Right lobe of liver (tissue), 6 donors: ENCODE measurements at regions not wholly inside any gene's neighbourhood (a gene's known extent, or its start where the extent isn't known, plus 50 kb on each side); places are given as distances from the start of the nearest gene placed in this dataset.

ENCODE experiments used
- ATAC-seq, 4 donors: fragments of 200-7000 bp; cut with Tn5 transposase; one replicate each; pipeline ENCODE4 v1.9.1; 2020; ENCODE audit warnings: mild to moderate bottlenecking in 4 of 4, moderate library complexity in 4 of 4
- DNase-seq, 3 donors: peaks; one replicate each; pipeline ENCODE4 v3.0.0-alpha.2; 2020
- H3K27ac ChIP-seq, 3 donors: fragments of 200-600 bp; one replicate each; pipeline ENCODE4 v1.8.0; 2022
- H3K27me3 ChIP-seq, 2 donors: fragments of 200-600 bp; one replicate each; pipeline ENCODE4 v1.8.0; 2022
- H3K36me3 ChIP-seq, 4 donors: fragments of 200-600 bp; sonication (generic) in 1 of 4; one replicate each; pipeline versions ENCODE4 v1.5.1 to v1.8.0; 2017 to 2022; ENCODE audit warnings: control low read depth in 1 of 4
- H3K4me1 ChIP-seq, 4 donors: fragments of 200-600 bp; sonication (generic) in 1 of 4; one replicate each; pipeline versions ENCODE4 v1.5.1 to v1.8.0; 2017 to 2022; ENCODE audit warnings: control low read depth in 1 of 4
- H3K4me3 ChIP-seq, 3 donors: fragments of 200-600 bp; one replicate each; pipeline ENCODE4 v1.8.0; 2022
- H3K9me3 ChIP-seq, 4 donors: fragments of 200-600 bp; sonication (generic) in 1 of 4; one replicate each; pipeline versions ENCODE4 v1.5.1 to v1.8.0; 2017 to 2022; ENCODE audit warnings: control low read depth in 1 of 4
- POLR2A ChIP-seq: fragments of 450-650 bp; IDR thresholded peaks from one replicate; pipeline ENCODE4 v1.6.1; 2017; ENCODE audit warnings: antibody characterized with exemption, mild to moderate bottlenecking
- WGBS: methylation state at CpG from one replicate; pipeline ENCODE4 v1.1.6; 2018; ENCODE audit warnings: low coverage, low lambda C conversion rate; ENCODE audit not compliant: insufficient coverage; ENCODE audit errors: missing lambda C conversion rate; 5-methylcytosine and 5-hydroxymethylcytosine counted together
- intact Hi-C, 2 donors: fragments of 100-400 bp; cut with DNase I; formaldehyde crosslinking; loops; one replicate each; pipeline versions ENCODE4 v1.11.2 to v1.14.1; 2022
- TF ChIP-seq, protein P1 (sequence below), 4 donors: fragments of 200-600 bp in 3 of 4; fragments of 450-650 bp in 1 of 4; IDR thresholded peaks; one replicate each; pipeline versions ENCODE4 v1.5.1 to v1.8.0; 2016 to 2022; ENCODE audit warnings: antibody characterized with exemption in 4 of 4, mild to moderate bottlenecking in 2 of 4
- donor health status: DM: no; HTN: yes; CAD: no.
- donor health status: DM: no; HTN: no; CAD: no.
- donor health status: DM: no; HTN: no; CAD: no.
- donor health status: DM: no; HTN: yes; CAD: no.
- donor health status: DM: no; HTN: yes; CAD: no.

DNA sequence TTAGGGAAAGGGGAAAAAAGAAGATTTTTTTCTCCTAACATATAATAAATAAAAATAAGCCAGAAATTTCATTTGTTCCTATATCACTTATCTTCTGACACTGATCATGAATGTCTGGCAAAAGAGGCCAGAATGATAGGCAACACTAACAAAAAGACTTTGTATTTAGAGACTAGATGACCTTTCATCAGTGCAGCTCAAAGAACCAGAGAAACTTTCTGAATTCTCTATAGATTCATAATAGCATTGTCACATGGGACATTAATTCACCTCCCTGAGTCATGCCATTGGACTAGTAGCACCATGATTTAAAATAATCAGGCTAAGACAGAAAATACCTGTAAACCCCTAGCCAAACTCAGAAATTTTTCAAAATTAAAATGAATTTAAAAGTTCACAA, 95.4 kb upstream of the CCDC28A start:
- H3K9me3 ChIP-seq, result no peaks in the 10 kb centered on the region
- H3K27ac ChIP-seq, result no peak overlapping the region
- H3K27me3 ChIP-seq, result no peaks in the 10 kb centered on the region
- H3K4me3 ChIP-seq, result no peak overlapping the region
- H3K4me1 ChIP-seq, result peaks cover 0 to 3% (median 0%) of the 10 kb centered on the region in 4 donors
- no peak for DNase-seq
- intact Hi-C loops, result no loop called here
- TF ChIP-seq POLR2A, result no peak
- TF ChIP-seq, protein P1, sequence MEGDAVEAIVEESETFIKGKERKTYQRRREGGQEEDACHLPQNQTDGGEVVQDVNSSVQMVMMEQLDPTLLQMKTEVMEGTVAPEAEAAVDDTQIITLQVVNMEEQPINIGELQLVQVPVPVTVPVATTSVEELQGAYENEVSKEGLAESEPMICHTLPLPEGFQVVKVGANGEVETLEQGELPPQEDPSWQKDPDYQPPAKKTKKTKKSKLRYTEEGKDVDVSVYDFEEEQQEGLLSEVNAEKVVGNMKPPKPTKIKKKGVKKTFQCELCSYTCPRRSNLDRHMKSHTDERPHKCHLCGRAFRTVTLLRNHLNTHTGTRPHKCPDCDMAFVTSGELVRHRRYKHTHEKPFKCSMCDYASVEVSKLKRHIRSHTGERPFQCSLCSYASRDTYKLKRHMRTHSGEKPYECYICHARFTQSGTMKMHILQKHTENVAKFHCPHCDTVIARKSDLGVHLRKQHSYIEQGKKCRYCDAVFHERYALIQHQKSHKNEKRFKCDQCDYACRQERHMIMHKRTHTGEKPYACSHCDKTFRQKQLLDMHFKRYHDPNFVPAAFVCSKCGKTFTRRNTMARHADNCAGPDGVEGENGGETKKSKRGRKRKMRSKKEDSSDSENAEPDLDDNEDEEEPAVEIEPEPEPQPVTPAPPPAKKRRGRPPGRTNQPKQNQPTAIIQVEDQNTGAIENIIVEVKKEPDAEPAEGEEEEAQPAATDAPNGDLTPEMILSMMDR (IDR thresholded peaks at IDR 0.05), result no peak
- no peak for ATAC-seq
- H3K36me3 ChIP-seq, result no peaks in the 10 kb centered on the region

DNA sequence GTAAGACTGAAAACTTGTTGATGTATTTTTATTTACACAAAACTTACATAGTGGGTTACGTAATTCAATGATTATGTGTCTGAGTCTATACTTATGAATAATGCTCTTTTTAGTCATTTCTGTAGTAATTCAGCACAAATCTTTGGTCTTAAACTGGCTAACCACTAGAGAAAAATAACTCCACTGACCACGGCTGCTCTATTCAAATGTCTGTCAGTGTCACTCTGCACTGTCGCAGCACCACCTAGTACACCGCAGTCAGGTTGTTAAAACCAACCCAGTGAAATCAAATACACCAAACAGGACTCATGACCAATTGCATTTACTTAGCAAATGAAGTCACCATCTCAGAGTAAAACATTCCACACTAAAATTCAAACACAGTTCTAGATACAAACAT, 93.5 kb upstream of the CCDC28A start:
- 54% methylated on average over 4 of the region's 4 CpGs for WGBS
- TF ChIP-seq POLR2A, result no peak
- TF ChIP-seq, protein P1 (IDR thresholded peaks at IDR 0.05), result no peak
- peak; percentile 48 to 86 (median 66) for ATAC-seq
- H3K27me3 ChIP-seq, result no peaks in the 10 kb centered on the region
- H3K4me3 ChIP-seq, result no peak overlapping the region
- H3K27ac ChIP-seq, result no peak overlapping the region
- no peaks in the 10 kb centered on the region for H3K4me1 ChIP-seq
- DNase-seq, result no peak
- no peaks in the 10 kb centered on the region for H3K9me3 ChIP-seq
- intact Hi-C loops, result no loop called here
- no peaks in the 10 kb centered on the region for H3K36me3 ChIP-seq

DNA sequence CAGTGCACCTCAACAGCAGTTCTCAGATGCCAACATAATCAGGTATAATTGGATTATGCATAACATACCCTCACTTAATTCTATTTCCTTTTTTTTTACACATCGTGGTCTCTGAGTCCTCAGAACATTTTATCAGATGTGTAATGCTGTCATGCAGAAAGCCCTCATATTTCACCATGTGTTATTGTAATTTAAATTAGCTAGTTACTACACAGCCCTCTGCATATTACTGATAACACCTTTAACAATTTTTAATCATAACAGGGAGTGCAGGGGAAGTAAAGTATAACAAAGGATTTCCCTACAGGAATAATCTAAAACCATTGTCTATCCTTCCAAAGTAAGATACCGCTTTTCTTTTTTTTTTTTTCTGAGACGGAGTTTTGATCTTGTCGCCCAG, 91.9 kb upstream of the CCDC28A start:
- Histone ChIP-seq H3K27me3 (no peaks in the 10 kb centered on the region), H3K4me3 (no peak overlapping the region), H3K36me3 (no peaks in the 10 kb centered on the region), H3K9me3 (no peaks in the 10 kb centered on the region), H3K4me1 (no peaks in the 10 kb centered on the region), H3K27ac (no peak overlapping the region)
- intact Hi-C loops, result no loop called here
- no peak for TF ChIP-seq POLR2A
- TF ChIP-seq, protein P1 (IDR thresholded peaks at IDR 0.05), result no peak
- DNase-seq (no peak), ATAC-seq (no peak)
- WGBS, result 67% methylated on average over 4 of the region's 4 CpGs

DNA sequence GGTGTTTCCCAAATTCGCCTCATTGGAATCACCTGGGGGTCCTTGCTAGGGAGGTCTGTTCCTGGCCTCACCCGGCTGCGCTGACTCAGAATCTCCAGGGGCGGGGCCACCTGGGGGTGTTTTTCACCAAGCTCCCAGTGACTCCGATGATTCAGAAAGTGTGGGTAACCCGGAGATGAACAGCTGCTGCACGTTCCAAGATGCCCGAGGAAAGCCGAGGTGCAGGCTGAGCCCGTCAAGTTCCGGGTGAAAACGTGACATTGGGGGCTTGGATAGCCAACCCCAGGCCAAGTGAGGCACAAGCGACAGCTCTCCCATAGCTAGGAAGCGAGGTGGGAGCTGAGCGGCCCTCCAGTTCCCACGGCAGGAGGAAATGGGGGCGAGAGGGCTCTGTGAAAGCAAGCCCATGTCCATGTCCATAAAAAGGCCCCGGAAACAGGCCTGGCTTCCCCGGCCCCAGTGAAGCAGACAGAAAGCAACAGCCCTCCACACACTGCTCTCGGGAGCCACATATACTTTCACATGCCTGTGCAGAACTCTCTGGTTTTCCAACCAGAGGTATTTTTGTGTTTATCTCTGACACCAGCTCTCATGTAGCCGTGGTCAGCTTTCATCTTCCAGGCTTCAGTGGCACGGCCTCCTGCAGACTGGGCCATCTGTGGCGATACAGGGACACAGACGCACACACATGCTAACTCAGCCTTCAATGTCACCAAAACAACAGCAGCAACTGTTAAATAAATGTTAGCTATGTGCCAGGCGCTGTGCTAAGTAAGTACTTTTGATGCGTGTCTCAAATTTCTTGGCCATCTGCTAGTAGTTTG, 90.7 kb upstream of the CCDC28A start:
- Histone ChIP-seq H3K36me3 (no peaks in the 10 kb centered on the region), H3K4me1 (peaks cover 0 to under 1% (median 0%) of the 10 kb centered on the region in 4 donors), H3K27me3 (no peaks in the 10 kb centered on the region), H3K4me3 (no peak overlapping the region), H3K27ac (no peak overlapping the region), H3K9me3 (no peaks in the 10 kb centered on the region)
- intact Hi-C loops, result no loop called here
- TF ChIP-seq, protein P1 (IDR thresholded peaks at IDR 0.05), result no peak
- TF ChIP-seq POLR2A, result no peak
- DNase-seq (no peak), ATAC-seq (peak in 1 of 4 donors; percentile 27)
- 84% methylated on average over 15 of the region's 26 CpGs for WGBS
